AG04450 (cell line): ENCODE measurements at regions not wholly inside any gene's neighbourhood (a gene's known extent, or its start where the extent isn't known, plus 50 kb on each side); places are given as distances from the start of the nearest gene placed in this dataset.

Experiments used
- CTCF ChIA-PET: fragments of 300-600, 350-600 bp; formaldehyde crosslinking; extraction: SDS; loops from one replicate; lab custom pipeline; 2022; ENCODE audit warnings: antibody characterized with exemption, inconsistent platforms; lab: Charles Lee
- POLR2A ChIA-PET: fragments of 350-600 bp; formaldehyde crosslinking; extraction: SDS; loops from one replicate; lab custom pipeline; 2021; ENCODE audit warnings: antibody characterized with exemption, inconsistent platforms; lab: Yijun Ruan, JAX
- DNase-seq: peaks from one replicate; pipeline ENCODE4 v3.0.0-alpha.2; 2011; ENCODE audit warnings: low read depth, low spot score
- H3K27ac ChIP-seq: one replicate; pipeline ENCODE4 v1.5.1; 2012; ENCODE audit warnings: low read depth, low read length, control low read depth
- H3K27me3 ChIP-seq: one replicate; pipeline ENCODE4 v1.6.0; 2012; ENCODE audit warnings: low read length; ENCODE audit not compliant: control insufficient read depth, insufficient read depth
- H3K4me3 ChIP-seq: 2 replicates; pipeline ENCODE4 v1.5.1; 2011; ENCODE audit warnings: mild to moderate bottlenecking, low read depth, low read length, control low read depth
- H3K9me3 ChIP-seq: 2 replicates; pipeline ENCODE4 v1.5.1; 2012; ENCODE audit warnings: low read length; ENCODE audit not compliant: control insufficient read depth, insufficient read depth
- CTCF ChIP-seq: IDR thresholded peaks from 2 replicates; pipeline ENCODE4 v1.5.1; 2011; ENCODE audit warnings: low read depth, low read length, control low read depth, inconsistent platforms

GRCh38 chr20:51176446-51176845 lies 153.5 kb upstream of the KCNG1 start:
- Histone ChIP-seq H3K27me3 (peaks cover 21% of the 10 kb centered on the region), H3K4me3 (no peak overlapping the region), H3K27ac (no peak overlapping the region), H3K9me3 (no peaks in the 10 kb centered on the region)
- CTCF ChIA-PET = no interaction called here
- TF ChIP-seq CTCF = no peak
- DNase-seq = no peak
- POLR2A ChIA-PET = no interaction called here

- no peak for TF ChIP-seq CTCF
- ChIA-PET POLR2A (no interaction called here), CTCF (no interaction called here)
- Histone ChIP-seq H3K27me3 (peaks cover 24% of the 10 kb centered on the region), H3K4me3 (no peak overlapping the region), H3K27ac (no peak overlapping the region), H3K9me3 (no peaks in the 10 kb centered on the region)
- no peak for DNase-seq
Measured at GRCh38 chr20:51175724-51176123, 152.8 kb upstream of the KCNG1 start.

GRCh38 chr20:51175156-51175555 lies 152.2 kb upstream of the KCNG1 start:
- DNase-seq = no peak
- no peak overlapping the region for H3K27ac ChIP-seq
- POLR2A ChIA-PET = no interaction called here
- H3K27me3 ChIP-seq = peaks cover 22% of the 10 kb centered on the region
- TF ChIP-seq CTCF = no peak
- CTCF ChIA-PET = no interaction called here
- H3K9me3 ChIP-seq = no peaks in the 10 kb centered on the region
- no peak overlapping the region for H3K4me3 ChIP-seq

DNA sequence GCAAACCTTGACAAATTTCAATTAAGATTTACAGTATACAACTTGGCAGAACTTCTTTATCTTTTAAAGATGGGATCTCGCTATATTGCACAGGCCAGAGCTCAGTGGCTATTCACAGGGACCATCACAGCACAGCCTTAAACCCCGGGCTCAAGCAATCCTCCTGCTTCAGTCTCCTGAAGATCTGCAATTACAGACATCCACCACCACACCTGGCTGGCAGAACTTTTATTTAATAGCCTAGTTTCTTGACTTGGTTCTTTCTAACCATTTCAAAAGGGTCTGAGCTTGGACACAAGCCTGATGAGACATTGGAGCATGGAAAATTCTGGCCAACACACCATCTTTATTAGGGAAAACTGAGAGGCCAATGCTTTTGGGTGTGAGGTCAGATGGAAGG lies 151.6 kb upstream of the KCNG1 start:
- no peak overlapping the region for H3K27ac ChIP-seq
- H3K27me3 ChIP-seq = peaks cover 24% of the 10 kb centered on the region
- ChIA-PET POLR2A (no interaction called here), CTCF (no interaction called here)
- TF ChIP-seq CTCF = no peak
- no peaks in the 10 kb centered on the region; the same call in 1 of the 2 replicates for H3K9me3 ChIP-seq
- no peak for DNase-seq
- no peak overlapping the region for H3K4me3 ChIP-seq

DNA sequence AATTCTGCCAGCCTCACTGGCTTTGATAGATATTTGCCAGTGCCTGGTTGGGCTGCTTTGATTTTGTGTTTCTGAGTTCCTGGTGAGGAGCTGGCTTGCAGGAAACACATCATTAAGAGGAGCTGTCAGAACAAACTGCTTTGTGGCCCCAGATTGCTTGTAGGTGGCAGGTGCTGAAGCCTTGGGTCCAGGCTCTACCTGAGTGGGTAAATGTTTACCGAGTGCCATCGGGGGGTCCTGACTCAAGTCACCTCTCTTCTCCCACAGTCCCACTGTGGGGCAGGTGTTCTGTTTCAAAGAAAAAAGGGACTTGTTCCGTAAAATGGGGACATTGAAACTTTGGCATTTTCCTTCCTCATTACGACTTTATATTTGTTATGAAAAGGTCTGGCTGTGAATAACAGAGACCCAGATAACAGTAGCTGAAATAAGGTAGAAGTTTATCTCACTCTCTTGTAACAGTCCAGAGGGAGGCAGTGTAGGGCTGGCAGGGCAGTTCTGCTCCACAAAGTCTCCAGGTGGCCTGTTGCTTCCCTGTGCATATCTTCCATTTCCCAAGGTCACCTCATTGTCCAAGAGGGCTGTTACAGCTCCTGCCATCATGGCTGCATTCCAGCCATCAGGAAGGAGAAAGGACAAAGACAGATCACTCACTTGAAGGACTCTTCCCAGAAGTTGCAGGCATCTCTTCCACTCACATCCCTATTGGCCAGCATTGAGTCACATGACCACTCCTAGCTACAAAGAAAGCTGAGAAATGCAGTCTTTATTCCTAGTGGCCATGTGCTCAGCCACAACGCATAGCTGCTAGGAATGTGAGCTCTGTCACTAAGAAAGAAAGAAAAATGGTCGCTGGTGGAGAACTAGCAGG lies 149.9 kb upstream of the KCNG1 start:
- TF ChIP-seq CTCF = no peak
- CTCF ChIA-PET = no interaction called here

More for the DNA sequence above, 149.9 kb upstream of the KCNG1 start:
- H3K27ac ChIP-seq = no peak overlapping the region
- H3K9me3 ChIP-seq = no peaks in the 10 kb centered on the region; the same call in 1 of the 2 replicates
- DNase-seq = no peak
- POLR2A ChIA-PET = no interaction called here
- H3K27me3 ChIP-seq = peaks cover 22% of the 10 kb centered on the region
- H3K4me3 ChIP-seq = no peak overlapping the region
